Spleen (tissue), 11 donors: ENCODE measurements at regions not wholly inside any gene's neighbourhood (a gene's known extent, or its start where the extent isn't known, plus 50 kb on each side); places are given as distances from the start of the nearest gene placed in this dataset.

Source experiments
- DNase-seq: peaks from one replicate; pipeline ENCODE4 v3.0.0-alpha.2; 2020
- H3K27ac ChIP-seq, 8 donors: fragments of 200-600 bp; sonication (generic) in 7 of 8; 1 replicate in 4 of 8; 2 replicates in 4 of 8; pipeline versions ENCODE4 v1.5.0 to v1.8.0; 2016 to 2021; ENCODE audit warnings: inconsistent platforms in 4 of 8, mild to moderate bottlenecking in 4 of 8, moderate library complexity in 1 of 8
- H3K27me3 ChIP-seq, 7 donors: fragments of 200-600 bp; sonication (generic) in 6 of 7; replicated peaks in 1 of 7; 1 replicate in 4 of 7; 2 replicates in 3 of 7; pipeline versions ENCODE4 v1.5.0 to v1.8.0; 2016 to 2021; ENCODE audit warnings: inconsistent platforms in 3 of 7, mild to moderate bottlenecking in 1 of 7
- H3K36me3 ChIP-seq, 6 donors: fragments of 200-600 bp; sonication (generic) in 5 of 6; 1 replicate in 4 of 6; 2 replicates in 2 of 6; pipeline versions ENCODE4 v1.5.0 to v1.8.0; 2016 to 2021; ENCODE audit warnings: inconsistent platforms in 2 of 6
- H3K4me1 ChIP-seq, 6 donors: fragments of 200-600 bp; sonication (generic) in 5 of 6; 1 replicate in 3 of 6; 2 replicates in 3 of 6; pipeline versions ENCODE4 v1.5.0 to v1.8.0; 2016 to 2021; ENCODE audit warnings: inconsistent platforms in 3 of 6
- H3K4me3 ChIP-seq, 8 donors: fragments of 200-600 bp; sonication (generic) in 7 of 8; 1 replicate in 4 of 8; 2 replicates in 4 of 8; pipeline versions ENCODE4 v1.5.0 to v1.8.0; 2016 to 2021; ENCODE audit warnings: inconsistent platforms in 4 of 8, mild to moderate bottlenecking in 4 of 8, moderate library complexity in 2 of 8
- H3K9me3 ChIP-seq, 8 donors: fragments of 200-600 bp; sonication (generic) in 7 of 8; 1 replicate in 4 of 8; 2 replicates in 4 of 8; pipeline versions ENCODE4 v1.5.0 to v1.8.0; 2016 to 2021; ENCODE audit warnings: inconsistent platforms in 4 of 8
- CTCF ChIP-seq, 11 experiments: fragments of 200-600 bp in 7 of 11; fragments of 450-650 bp in 4 of 11; sonication (generic) in 4 of 11; IDR thresholded peaks in 8 of 11; conservative IDR thresholded peaks in 3 of 11; 1 replicate in 7 of 11; 2 replicates in 4 of 11; pipeline versions ENCODE4 v1.4.0 to v1.8.0; 2016 to 2021; ENCODE audit warnings: antibody characterized with exemption in 11 of 11, inconsistent platforms in 4 of 11, mild to moderate bottlenecking in 1 of 11
- POLR2A ChIP-seq, 3 donors: fragments of 450-650 bp; IDR thresholded peaks; one replicate each; pipeline ENCODE4 v1.5.1; 2017; ENCODE audit warnings: antibody characterized with exemption in 3 of 3, mild to moderate bottlenecking in 1 of 3
- POLR2AphosphoS5 ChIP-seq, 3 donors: sonication (generic); formaldehyde crosslinking; IDR thresholded peaks; one replicate each; pipeline ENCODE4 v1.5.1; 2017; ENCODE audit warnings: antibody characterized with exemption in 3 of 3
- WGBS, 5 donors: extraction: QIAGEN DNeasy Blood & Tissue Kit in 3 of 5; methylation state at CpG; one replicate each; pipeline versions ENCODE4 v1.1.5 to v1.1.7; 2013 to 2018; 5-methylcytosine and 5-hydroxymethylcytosine counted together
- intact Hi-C: fragments of 100-400 bp; cut with DNase I; formaldehyde crosslinking; loops from one replicate; pipeline ENCODE4 v1.15.0; 2023; ENCODE audit warnings: low total_unique reads
- donor health status: healthy with polysubstance abuse.
- donor health status: DM: no; HTN: no; CAD: no; lungs with moderate emphysema.
- donor health status: DM: no; HTN: no; CAD: no.
- donor health status: Bipolar disorder and iron deficiency.
- donor health status: healthy.
- donor health status: DM: no; HTN: no; CAD: no.
- donor health status: DM: yes; HTN: yes; CAD: no.

- Histone ChIP-seq H3K36me3 (no peaks in the 10 kb centered on the region), H3K9me3 (peaks cover 0 to 21% (median 2%) of the 10 kb centered on the region in 8 donors), H3K4me1 (no peaks in the 10 kb centered on the region), H3K4me3 (no peak overlapping the region), H3K27me3 (peaks cover 0 to 4% (median 0%) of the 10 kb centered on the region in 7 donors), H3K27ac (no peak overlapping the region)
- DNase-seq, result no peak
- intact Hi-C loops, result no loop called here
- TF ChIP-seq POLR2AphosphoS5 (IDR thresholded peaks at IDR 0.05) (no peak), POLR2A (IDR thresholded peaks at IDR 0.05) (no peak), CTCF (IDR thresholded peaks at IDR 0.05 in 8 of 11, conservative IDR thresholded peaks at IDR 0.05 in 3 of 11) (no peak)
- WGBS, 5 donors, result 74 to 98% (median 91%) methylated on average over 1 of the region's 1 CpG
Measured at GRCh38 chr3:40704224-40704623, 179.5 kb downstream of the ZNF621 start.

- no peaks in the 10 kb centered on the region for H3K36me3 ChIP-seq
- H3K9me3 ChIP-seq, result peaks cover 0 to 16% (median 1%) of the 10 kb centered on the region in 8 donors
- no peak overlapping the region for H3K27ac ChIP-seq
- TF ChIP-seq POLR2A (IDR thresholded peaks at IDR 0.05) (no peak), CTCF (IDR thresholded peaks at IDR 0.05 in 8 of 11, conservative IDR thresholded peaks at IDR 0.05 in 3 of 11) (no peak), POLR2AphosphoS5 (IDR thresholded peaks at IDR 0.05) (no peak)
- intact Hi-C loops, result no loop called here
- peaks cover 0 to 9% (median 0%) of the 10 kb centered on the region in 7 donors for H3K27me3 ChIP-seq
- H3K4me1 ChIP-seq, result no peaks in the 10 kb centered on the region
- H3K4me3 ChIP-seq, result no peak overlapping the region
- DNase-seq, result no peak
Measured at GRCh38 chr3:40705663-40706062, 180.9 kb downstream of the ZNF621 start.

- H3K9me3 ChIP-seq, result no peaks in the 10 kb centered on the region
- peaks cover 0 to 24% (median 0%) of the 10 kb centered on the region in 7 donors for H3K27me3 ChIP-seq
- H3K4me1 ChIP-seq, result peaks cover 5 to 30% (median 12%) of the 10 kb centered on the region in 6 donors
- H3K36me3 ChIP-seq, result no peaks in the 10 kb centered on the region
- no peak for TF ChIP-seq POLR2A (IDR thresholded peaks at IDR 0.05)
- no peak for TF ChIP-seq POLR2AphosphoS5 (IDR thresholded peaks at IDR 0.05)
- no peak for TF ChIP-seq CTCF (IDR thresholded peaks at IDR 0.05 in 8 of 11, conservative IDR thresholded peaks at IDR 0.05 in 3 of 11)
- no peak for DNase-seq
- no peak overlapping the region for H3K27ac ChIP-seq
- intact Hi-C loops, result no loop called here
- no peak overlapping the region for H3K4me3 ChIP-seq
Measured at GRCh38 chr3:40713306-40713705, 188.5 kb downstream of the ZNF621 start.

- Histone ChIP-seq H3K27ac (no peak overlapping the region), H3K4me1 (peaks cover 5 to 35% (median 14%) of the 10 kb centered on the region in 6 donors), H3K27me3 (peaks cover 0 to 24% (median 0%) of the 10 kb centered on the region in 7 donors), H3K9me3 (no peaks in the 10 kb centered on the region), H3K4me3 (no peak overlapping the region), H3K36me3 (no peaks in the 10 kb centered on the region)
- WGBS, 5 donors, result 52 to 57% (median 54%) methylated on average over 6 of the region's 6 CpGs
- peak in 1 of 3 donors; percentile 41 for TF ChIP-seq POLR2AphosphoS5 (IDR thresholded peaks at IDR 0.05)
- no peak for TF ChIP-seq POLR2A (IDR thresholded peaks at IDR 0.05)
- intact Hi-C loops, result no loop called here
- no peak for DNase-seq
Measured at GRCh38 chr3:40713795-40714194, 189.0 kb downstream of the ZNF621 start.
